ENCODE measurements at regions not wholly inside any gene's neighbourhood (a gene's known extent, or its start where the extent isn't known, plus 50 kb on each side); places are given as distances from the start of the nearest gene placed in this dataset.

- TF ChIP-seq PRDM2 (tag by site-specific recombination; IDR thresholded peaks at IDR 0.05; ENCODE audit: borderline replicate concordance) (no peak), SALL2 (tag by site-specific recombination; IDR thresholded peaks at IDR 0.05; ENCODE audit: borderline replicate concordance) (no peak), ZNF362 (tag by site-specific recombination; IDR thresholded peaks at IDR 0.05) (no peak), ZNF530 (tag by site-specific recombination; IDR thresholded peaks at IDR 0.05; ENCODE audit: low read depth) (no peak), HOXC10 (CRISPR knock-in tag; IDR thresholded peaks at IDR 0.05) (no peak), REST (tag by site-specific recombination; IDR thresholded peaks at IDR 0.05) (no peak), ZNF146 (tag by site-specific recombination; IDR thresholded peaks at IDR 0.05) (no peak), SP7 (tag by site-specific recombination; IDR thresholded peaks at IDR 0.05) (no peak)
Measured at GRCh38 chrX:82058728-82059127, 856.8 kb downstream of the SH3BGRL start (continued).

- Histone ChIP-seq H3K4me3 (ENCODE audit: low read depth, low read length) (no peak overlapping the region), H3K27ac (ENCODE audit: extremely low read depth, low read depth, low read length) (no peak overlapping the region), H3K4me1 (ENCODE audit: control insufficient read depth, insufficient read depth, low read length) (no peaks in the 10 kb centered on the region), H3K36me3 (ENCODE audit: control insufficient read depth in 2 of 2, insufficient read depth in 1 of 2, low read length in 2 of 2) (no peaks in the 10 kb centered on the region), H3K9me3 (ENCODE audit: control insufficient read depth, insufficient read depth, low read depth, low read length) (peaks cover 4% of the 10 kb centered on the region; the same call in 1 of the 2 replicates)
- TF ChIP-seq MZF1 (tag by site-specific recombination; IDR thresholded peaks at IDR 0.05; ENCODE audit: borderline replicate concordance) (no peak), ZNF157 (tag by site-specific recombination; IDR thresholded peaks at IDR 0.05) (no peak), ZSCAN16 (tag by site-specific recombination; IDR thresholded peaks at IDR 0.05) (no peak), KLF8 (tag by site-specific recombination; IDR thresholded peaks at IDR 0.05) (no peak), ZNF324 (tag by site-specific recombination; IDR thresholded peaks at IDR 0.05) (no peak), GLIS2 (tag by site-specific recombination; IDR thresholded peaks at IDR 0.05) (no peak), ZNF133 (tag by site-specific recombination; IDR thresholded peaks at IDR 0.05) (no peak), ZNF629 (tag by site-specific recombination; IDR thresholded peaks at IDR 0.05) (no peak), GLI4 (tag by site-specific recombination; IDR thresholded peaks at IDR 0.05) (no peak), MYNN (tag by site-specific recombination; IDR thresholded peaks at IDR 0.05; ENCODE audit: borderline replicate concordance) (no peak), ZNF148 (tag by site-specific recombination; IDR thresholded peaks at IDR 0.05; ENCODE audit: borderline replicate concordance) (no peak), ZNF239 (tag by site-specific recombination; IDR thresholded peaks at IDR 0.05) (no peak), ZNF292 (tag by site-specific recombination; IDR thresholded peaks at IDR 0.05; ENCODE audit: borderline replicate concordance, low read depth) (no peak)
- CTCF ChIA-PET, result interaction anchor here (0.5 to 0.7 kb wide), 3 partner anchors 8 to 27 kb away, joined by 3 to 4 read pairs (median 3); no protein-coding TSS in a partner anchor
- POLR2A ChIA-PET, result no interaction called here
Measured at GRCh38 chrX:82070948-82071347, 869.0 kb downstream of the SH3BGRL start.

Data from HEK293 (cell line).